SU-DHL-6 (cell line): ENCODE measurements at regions not wholly inside any gene's neighbourhood (a gene's known extent, or its start where the extent isn't known, plus 50 kb on each side); places are given as distances from the start of the nearest gene placed in this dataset.

Experiments
- EZH2phosphoT487 ChIP-seq: fragments of 200-600 bp; sonication (generic), shearing (Covaris generic); conservative IDR thresholded peaks from 2 replicates; pipeline ENCODE4 v1.6.1; 2018; ENCODE audit warnings: mild to moderate bottlenecking, antibody characterized with exemption, low read length, moderate library complexity, mixed read lengths
- TF ChIP-seq, protein P1 (sequence below): fragments of 200-600 bp; sonication (generic); IDR thresholded peaks from one replicate; pipeline ENCODE4 v1.5.1; 2017; ENCODE audit warnings: antibody characterized with exemption, mild to moderate bottlenecking, low read length, moderate library complexity; ENCODE audit not compliant: insufficient read depth, poor library complexity, severe bottlenecking

GRCh38 chr7:25436413-25436812 is 208.1 kb upstream of the NPVF start:
- TF ChIP-seq, protein P1, sequence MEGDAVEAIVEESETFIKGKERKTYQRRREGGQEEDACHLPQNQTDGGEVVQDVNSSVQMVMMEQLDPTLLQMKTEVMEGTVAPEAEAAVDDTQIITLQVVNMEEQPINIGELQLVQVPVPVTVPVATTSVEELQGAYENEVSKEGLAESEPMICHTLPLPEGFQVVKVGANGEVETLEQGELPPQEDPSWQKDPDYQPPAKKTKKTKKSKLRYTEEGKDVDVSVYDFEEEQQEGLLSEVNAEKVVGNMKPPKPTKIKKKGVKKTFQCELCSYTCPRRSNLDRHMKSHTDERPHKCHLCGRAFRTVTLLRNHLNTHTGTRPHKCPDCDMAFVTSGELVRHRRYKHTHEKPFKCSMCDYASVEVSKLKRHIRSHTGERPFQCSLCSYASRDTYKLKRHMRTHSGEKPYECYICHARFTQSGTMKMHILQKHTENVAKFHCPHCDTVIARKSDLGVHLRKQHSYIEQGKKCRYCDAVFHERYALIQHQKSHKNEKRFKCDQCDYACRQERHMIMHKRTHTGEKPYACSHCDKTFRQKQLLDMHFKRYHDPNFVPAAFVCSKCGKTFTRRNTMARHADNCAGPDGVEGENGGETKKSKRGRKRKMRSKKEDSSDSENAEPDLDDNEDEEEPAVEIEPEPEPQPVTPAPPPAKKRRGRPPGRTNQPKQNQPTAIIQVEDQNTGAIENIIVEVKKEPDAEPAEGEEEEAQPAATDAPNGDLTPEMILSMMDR = no peak
- no peak for TF ChIP-seq EZH2phosphoT487
